Type B pancreatic cell (in vitro differentiated cells): ENCODE measurements at regions not wholly inside any gene's neighbourhood (a gene's known extent, or its start where the extent isn't known, plus 50 kb on each side); places are given as distances from the start of the nearest gene placed in this dataset.

ENCODE experiments used
- DNase-seq: peaks from one replicate; pipeline ENCODE4 v3.0.0; 2021; ENCODE audit warnings: mixed read lengths; ENCODE audit not compliant: unreplicated experiment; ENCODE audit errors: extremely low spot score
- H3K27ac Mint-ChIP-seq: 2 replicates; pipeline ENCODE4 v1.8.0; 2021; ENCODE audit warnings: mild to moderate bottlenecking, mixed read lengths
- H3K27me3 Mint-ChIP-seq: 2 replicates; pipeline ENCODE4 v1.8.0; 2021; ENCODE audit warnings: mixed read lengths
- H3K36me3 Mint-ChIP-seq: 2 replicates; pipeline ENCODE4 v1.8.0; 2021; ENCODE audit warnings: mixed read lengths
- H3K4me1 Mint-ChIP-seq: one replicate; pipeline ENCODE4 v1.8.0; 2021; ENCODE audit warnings: mixed read lengths; ENCODE audit not compliant: unreplicated experiment
- H3K4me3 Mint-ChIP-seq: 2 replicates; pipeline ENCODE4 v1.8.0; 2021; ENCODE audit warnings: mild to moderate bottlenecking, mixed read lengths
- H3K9me3 Mint-ChIP-seq: 2 replicates; pipeline ENCODE4 v1.8.0; 2021; ENCODE audit warnings: mixed read lengths
- TF ChIP-seq, protein P1 (sequence below): fragments of 200-600 bp; sonication (generic); conservative IDR thresholded peaks from 2 replicates; pipeline ENCODE4 v1.5.0; 2021; ENCODE audit warnings: antibody characterized with exemption, mild to moderate bottlenecking

DNA sequence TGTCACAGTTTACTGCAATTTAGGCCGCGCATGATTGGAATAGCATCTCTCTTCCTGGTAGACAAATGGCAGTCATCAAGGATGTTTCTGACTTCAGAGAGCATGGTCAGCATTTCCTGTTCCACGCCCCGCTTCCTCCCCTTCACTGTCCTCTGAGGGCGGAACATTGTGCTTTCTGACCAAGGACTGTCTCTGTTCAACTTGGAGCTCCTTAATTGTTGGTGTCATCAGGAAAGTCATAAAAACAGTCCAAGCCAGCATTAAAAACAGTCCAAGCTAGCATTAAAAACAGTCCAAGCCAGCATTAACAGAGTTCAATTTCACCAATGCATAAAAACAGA, 301.3 kb upstream of the IRX4 start:
- no peaks in the 10 kb centered on the region for H3K36me3 Mint-ChIP-seq
- H3K4me3 Mint-ChIP-seq, result no peak overlapping the region
- TF ChIP-seq, protein P1, sequence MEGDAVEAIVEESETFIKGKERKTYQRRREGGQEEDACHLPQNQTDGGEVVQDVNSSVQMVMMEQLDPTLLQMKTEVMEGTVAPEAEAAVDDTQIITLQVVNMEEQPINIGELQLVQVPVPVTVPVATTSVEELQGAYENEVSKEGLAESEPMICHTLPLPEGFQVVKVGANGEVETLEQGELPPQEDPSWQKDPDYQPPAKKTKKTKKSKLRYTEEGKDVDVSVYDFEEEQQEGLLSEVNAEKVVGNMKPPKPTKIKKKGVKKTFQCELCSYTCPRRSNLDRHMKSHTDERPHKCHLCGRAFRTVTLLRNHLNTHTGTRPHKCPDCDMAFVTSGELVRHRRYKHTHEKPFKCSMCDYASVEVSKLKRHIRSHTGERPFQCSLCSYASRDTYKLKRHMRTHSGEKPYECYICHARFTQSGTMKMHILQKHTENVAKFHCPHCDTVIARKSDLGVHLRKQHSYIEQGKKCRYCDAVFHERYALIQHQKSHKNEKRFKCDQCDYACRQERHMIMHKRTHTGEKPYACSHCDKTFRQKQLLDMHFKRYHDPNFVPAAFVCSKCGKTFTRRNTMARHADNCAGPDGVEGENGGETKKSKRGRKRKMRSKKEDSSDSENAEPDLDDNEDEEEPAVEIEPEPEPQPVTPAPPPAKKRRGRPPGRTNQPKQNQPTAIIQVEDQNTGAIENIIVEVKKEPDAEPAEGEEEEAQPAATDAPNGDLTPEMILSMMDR, result no peak
- H3K27me3 Mint-ChIP-seq, result peaks cover 24% of the 10 kb centered on the region
- no peaks in the 10 kb centered on the region for H3K9me3 Mint-ChIP-seq
- no peak overlapping the region for H3K27ac Mint-ChIP-seq
- DNase-seq, result peak; percentile 32
- H3K4me1 Mint-ChIP-seq, result peaks cover 15% of the 10 kb centered on the region

DNA sequence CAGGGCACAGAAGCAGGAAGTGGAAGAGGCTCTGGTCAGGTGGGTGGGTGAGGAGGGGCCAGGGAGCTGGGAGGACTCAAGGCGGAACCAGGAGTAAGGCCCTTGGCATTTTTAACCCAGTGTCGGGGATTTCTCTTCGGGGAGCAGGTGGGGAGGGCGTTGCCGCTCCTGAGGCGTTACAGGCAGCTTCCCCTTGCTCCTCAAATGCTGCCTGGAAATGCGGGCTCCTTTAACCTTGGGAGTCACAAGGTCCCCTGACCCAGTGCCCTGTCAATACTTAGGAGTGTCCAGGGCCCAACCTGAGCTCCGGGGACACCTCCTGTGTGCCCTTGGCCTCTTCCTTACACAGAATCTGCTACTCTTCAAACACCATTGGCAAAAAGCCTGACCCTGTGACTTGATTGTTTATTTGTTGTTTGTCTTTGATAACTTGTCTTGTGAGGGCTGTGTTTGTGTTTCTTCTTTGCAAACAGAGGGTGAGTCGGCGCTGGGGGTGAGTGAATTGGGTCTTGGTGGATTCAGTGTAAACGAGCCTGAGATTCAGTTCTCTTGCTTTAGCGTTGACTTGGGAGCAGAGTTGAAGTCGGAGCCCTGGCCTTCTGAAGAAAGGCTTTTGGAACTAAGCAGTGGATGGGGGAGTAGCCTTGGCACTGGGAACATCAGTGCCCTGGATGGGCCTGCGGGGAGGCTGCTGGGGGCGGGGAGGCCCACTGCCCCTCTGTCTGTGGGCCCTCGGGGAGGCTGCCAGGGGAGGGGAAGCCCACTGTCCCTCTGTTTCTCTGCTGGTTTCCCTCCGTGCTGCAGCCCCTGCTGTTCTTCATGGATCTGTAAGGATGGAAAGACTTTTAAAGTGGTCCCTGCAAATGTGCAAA, 300.7 kb upstream of the IRX4 start:
- TF ChIP-seq, protein P1, result no peak
- no peak for DNase-seq
- H3K4me3 Mint-ChIP-seq, result no peak overlapping the region
- no peaks in the 10 kb centered on the region for H3K36me3 Mint-ChIP-seq
- peaks cover 15% of the 10 kb centered on the region for H3K4me1 Mint-ChIP-seq
- H3K27me3 Mint-ChIP-seq, result peaks cover 21% of the 10 kb centered on the region
- no peaks in the 10 kb centered on the region for H3K9me3 Mint-ChIP-seq
- H3K27ac Mint-ChIP-seq, result no peak overlapping the region

DNA sequence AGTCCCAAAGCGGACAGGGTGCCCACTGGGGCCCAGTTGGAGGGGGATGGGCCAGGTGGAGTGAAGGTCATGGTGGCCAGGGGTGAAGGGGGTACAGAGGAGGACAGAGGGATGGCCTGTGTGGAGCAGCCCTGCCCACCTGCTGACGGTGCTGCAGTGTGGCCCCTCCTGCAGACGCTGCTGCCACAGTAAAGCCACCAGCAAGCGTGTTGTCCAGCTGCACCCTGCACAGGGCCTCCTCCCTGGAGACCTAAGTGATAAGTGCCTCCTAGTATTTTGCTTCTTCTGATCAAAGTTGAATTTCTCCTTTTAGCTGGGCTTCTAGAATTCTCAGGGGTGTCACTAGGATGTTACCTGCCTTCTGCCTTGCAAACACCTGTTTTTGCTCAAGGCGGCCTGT, 299.3 kb upstream of the IRX4 start:
- H3K4me3 Mint-ChIP-seq, result no peak overlapping the region
- H3K27me3 Mint-ChIP-seq, result peaks cover 15% of the 10 kb centered on the region
- DNase-seq, result no peak
- H3K4me1 Mint-ChIP-seq, result peaks cover 15% of the 10 kb centered on the region
- H3K27ac Mint-ChIP-seq, result no peak overlapping the region
- TF ChIP-seq, protein P1, result no peak
- no peaks in the 10 kb centered on the region for H3K9me3 Mint-ChIP-seq
- no peaks in the 10 kb centered on the region for H3K36me3 Mint-ChIP-seq

DNA sequence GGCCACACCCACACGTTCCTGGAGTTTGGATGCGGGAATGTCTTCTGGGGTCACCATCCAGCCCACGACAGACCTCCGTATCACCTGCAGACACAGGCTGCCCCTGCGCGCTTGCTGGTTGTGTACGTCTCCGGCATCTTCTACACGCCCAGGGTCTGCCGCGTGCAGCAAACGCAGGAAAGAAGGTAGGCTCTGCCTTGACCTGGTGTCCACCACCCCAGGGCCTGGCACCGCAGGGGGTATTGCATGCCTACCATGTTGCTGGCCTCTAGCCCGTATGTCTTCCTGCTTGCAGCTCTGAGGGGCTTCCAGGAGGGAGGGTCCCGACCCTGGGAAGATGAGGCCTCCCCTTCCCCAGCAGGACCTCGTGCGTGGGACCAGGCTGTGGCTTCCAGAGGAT, 298.8 kb upstream of the IRX4 start:
- peaks cover 15% of the 10 kb centered on the region for H3K27me3 Mint-ChIP-seq
- H3K4me3 Mint-ChIP-seq, result no peak overlapping the region
- no peak overlapping the region for H3K27ac Mint-ChIP-seq
- DNase-seq, result no peak
- H3K9me3 Mint-ChIP-seq, result no peaks in the 10 kb centered on the region
- TF ChIP-seq, protein P1, result no peak
- no peaks in the 10 kb centered on the region for H3K36me3 Mint-ChIP-seq
- H3K4me1 Mint-ChIP-seq, result peaks cover 18% of the 10 kb centered on the region

DNA sequence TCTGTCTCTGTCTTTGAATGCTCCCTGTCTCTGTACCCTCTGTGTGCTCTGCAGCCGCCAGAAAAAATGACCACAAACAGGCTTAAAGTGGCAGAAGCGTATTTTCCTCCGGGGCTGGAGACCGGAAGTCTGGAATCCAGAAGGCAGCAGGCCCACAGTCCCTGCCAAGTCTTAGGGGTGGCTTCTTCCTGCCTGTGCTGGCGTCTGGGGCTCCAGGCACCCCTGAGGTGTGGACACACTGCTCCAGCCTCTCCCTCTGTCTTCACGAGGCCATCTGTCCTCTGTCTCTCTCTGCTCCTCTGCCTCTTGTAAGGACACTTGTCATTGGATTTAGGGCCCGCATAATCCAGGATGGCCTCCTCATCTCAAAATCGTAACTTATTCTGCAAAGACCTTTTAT, 298.4 kb upstream of the IRX4 start:
- TF ChIP-seq, protein P1, result no peak
- H3K9me3 Mint-ChIP-seq, result no peaks in the 10 kb centered on the region
- no peak overlapping the region for H3K4me3 Mint-ChIP-seq
- H3K4me1 Mint-ChIP-seq, result peaks cover 21% of the 10 kb centered on the region
- DNase-seq, result no peak
- peaks cover 18% of the 10 kb centered on the region for H3K27me3 Mint-ChIP-seq
- H3K27ac Mint-ChIP-seq, result no peak overlapping the region
- H3K36me3 Mint-ChIP-seq, result no peaks in the 10 kb centered on the region
